GM21526 (cell line): ENCODE measurements at regions not wholly inside any gene's neighbourhood (a gene's known extent, or its start where the extent isn't known, plus 50 kb on each side); places are given as distances from the start of the nearest gene placed in this dataset.

ENCODE experiments used
- ATAC-seq: cut with Tn5 transposase; IDR thresholded peaks from one replicate; pipeline ENCODE4 v1.9.1; 2021; ENCODE audit warnings: moderate library complexity; ENCODE audit not compliant: unreplicated experiment, low FRiP score

- ATAC-seq, result no peak
These were observed 73.5 kb upstream of the ALDH1A3 start for GRCh38 chr15:100806157-100806556.

GRCh38 chr15:100807028-100807427, 72.6 kb upstream of the ALDH1A3 start:
- no peak for ATAC-seq

GRCh38 chr15:100808691-100809090, 70.9 kb upstream of the ALDH1A3 start:
- ATAC-seq, result no peak

GRCh38 chr15:100809151-100809550, 70.5 kb upstream of the ALDH1A3 start:
- no peak for ATAC-seq

- no peak for ATAC-seq
These were observed 70.0 kb upstream of the ALDH1A3 start for GRCh38 chr15:100809587-100809986.

- no peak for ATAC-seq
These were observed 69.4 kb upstream of the ALDH1A3 start for GRCh38 chr15:100810229-100810628.

- ATAC-seq, result no peak
These were observed 68.8 kb upstream of the ALDH1A3 start for GRCh38 chr15:100810831-100811230.

- ATAC-seq, result no peak
These were observed 66.8 kb upstream of the ALDH1A3 start for GRCh38 chr15:100812802-100813201.

GRCh38 chr15:100818927-100819326, 60.7 kb upstream of the ALDH1A3 start:
- no peak for ATAC-seq

- no peak for ATAC-seq
These were observed 59.1 kb upstream of the ALDH1A3 start for GRCh38 chr15:100820528-100820927.

GRCh38 chr15:100821327-100821726, 58.3 kb upstream of the ALDH1A3 start:
- no peak for ATAC-seq

- no peak for ATAC-seq
These were observed 55.4 kb upstream of the ALDH1A3 start for GRCh38 chr15:100824211-100824610.

GRCh38 chr15:100829457-100829856, 50.2 kb upstream of the ALDH1A3 start:
- no peak for ATAC-seq
